Inflammatory macrophage treated with lipopolysaccharide for 1 hour (primary cell): ENCODE measurements at regions not wholly inside any gene's neighbourhood (a gene's known extent, or its start where the extent isn't known, plus 50 kb on each side); places are given as distances from the start of the nearest gene placed in this dataset.

Experiments used
- DNase-seq, 2 donors: peaks; one replicate each; pipeline ENCODE4 v3.0.0-alpha.2; 2020 to 2022

GRCh38 chr16:50909831-50910735, 168.2 kb downstream of the CYLD start:
- DNase-seq: no peak

GRCh38 chr16:50908468-50908867, 166.6 kb downstream of the CYLD start:
- no peak for DNase-seq

GRCh38 chr16:50906454-50906853, 164.6 kb downstream of the CYLD start:
- no peak for DNase-seq

- no peak for DNase-seq
Observed at GRCh38 chr16:50902457-50902856, 160.6 kb downstream of the CYLD start.

- DNase-seq: no peak
Observed at GRCh38 chr16:50901062-50901461, 159.2 kb downstream of the CYLD start.

GRCh38 chr16:50900391-50900942, 158.6 kb downstream of the CYLD start:
- no peak for DNase-seq

GRCh38 chr16:50899951-50900350, 158.1 kb downstream of the CYLD start:
- no peak for DNase-seq

- DNase-seq: no peak
Observed at GRCh38 chr16:50889746-50890145, 147.9 kb downstream of the CYLD start.

GRCh38 chr16:50889276-50889675, 147.4 kb downstream of the CYLD start:
- DNase-seq: no peak

GRCh38 chr16:50888486-50889261, 146.8 kb downstream of the CYLD start:
- DNase-seq: no peak

GRCh38 chr16:50887500-50888298, 145.8 kb downstream of the CYLD start:
- peak; percentile 47 to 58 for DNase-seq

- no peak for DNase-seq
Observed at GRCh38 chr16:50884066-50884860, 142.4 kb downstream of the CYLD start.

GRCh38 chr16:50881956-50882355, 140.1 kb downstream of the CYLD start:
- DNase-seq: no peak

GRCh38 chr16:50881331-50881830, 139.5 kb downstream of the CYLD start:
- no peak for DNase-seq

- no peak for DNase-seq
Observed at GRCh38 chr16:50880926-50881325, 139.0 kb downstream of the CYLD start.

- DNase-seq: no peak
Observed at GRCh38 chr16:50879873-50880695, 138.2 kb downstream of the CYLD start.

- no peak for DNase-seq
Observed at GRCh38 chr16:50878966-50879615, 137.2 kb downstream of the CYLD start.

GRCh38 chr16:50878536-50878935, 136.7 kb downstream of the CYLD start:
- DNase-seq: no peak

- DNase-seq: no peak
Observed at GRCh38 chr16:50876263-50876662, 134.4 kb downstream of the CYLD start.

GRCh38 chr16:50868577-50868976, 126.7 kb downstream of the CYLD start:
- no peak for DNase-seq
